Neutrophil (primary cell): ENCODE measurements at regions not wholly inside any gene's neighbourhood (a gene's known extent, or its start where the extent isn't known, plus 50 kb on each side); places are given as distances from the start of the nearest gene placed in this dataset.

Experiments used
- H3K27ac ChIP-seq: fragments of 200-600 bp; sonication (generic); 2 replicates; pipeline ENCODE4 v1.5.1; 2016; ENCODE audit warnings: mild to moderate bottlenecking, moderate library complexity
- H3K27me3 ChIP-seq: fragments of 200-600 bp; sonication (generic); 2 replicates; pipeline ENCODE4 v1.6.0; 2016; ENCODE audit warnings: mild to moderate bottlenecking
- H3K36me3 ChIP-seq: fragments of 200-600 bp; sonication (generic); 2 replicates; pipeline ENCODE4 v1.5.1; 2017
- H3K4me1 ChIP-seq, 2 experiments: fragments of 200-600 bp in 1 of 2; sonication (generic) in 1 of 2; 1 replicate in 1 of 2; 2 replicates in 1 of 2; pipeline versions ENCODE4 v1.5.1 to v1.6.1; 2013 to 2016; ENCODE audit warnings: low read depth in 1 of 2, low read length in 1 of 2, mild to moderate bottlenecking in 1 of 2, moderate library complexity in 1 of 2; ENCODE audit not compliant: control insufficient read depth in 1 of 2, insufficient read depth in 1 of 2
- H3K4me3 ChIP-seq, 2 experiments: fragments of 200-600 bp in 1 of 2; sonication (generic) in 1 of 2; 1 replicate in 1 of 2; 2 replicates in 1 of 2; pipeline ENCODE4 v1.5.1; 2013 to 2016; ENCODE audit warnings: low read depth in 1 of 2, low read length in 1 of 2, mild to moderate bottlenecking in 1 of 2, moderate library complexity in 1 of 2
- H3K9me3 ChIP-seq: fragments of 200-600 bp; sonication (generic); 2 replicates; pipeline ENCODE4 v1.5.1; 2016
- CTCF ChIP-seq: fragments of 200-600 bp; sonication (generic); IDR thresholded peaks from 2 replicates; pipeline ENCODE4 v1.5.1; 2016; ENCODE audit warnings: antibody characterized with exemption

- TF ChIP-seq CTCF: no peak
- Histone ChIP-seq H3K27ac (no peak overlapping the region), H3K4me3 (no peak overlapping the region), H3K27me3 (no peaks in the 10 kb centered on the region), H3K4me1 (no peaks in the 10 kb centered on the region), H3K36me3 (no peaks in the 10 kb centered on the region), H3K9me3 (no peaks in the 10 kb centered on the region)
Measured at GRCh38 chr7:155962191-155962967, 150.1 kb upstream of the SHH start.

GRCh38 chr7:155961241-155962190 lies 149.3 kb upstream of the SHH start:
- Histone ChIP-seq H3K27ac (no peak overlapping the region), H3K4me3 (no peak overlapping the region), H3K27me3 (no peaks in the 10 kb centered on the region), H3K36me3 (no peaks in the 10 kb centered on the region), H3K9me3 (no peaks in the 10 kb centered on the region), H3K4me1 (no peaks in the 10 kb centered on the region)
- TF ChIP-seq CTCF: no peak

- no peaks in the 10 kb centered on the region for H3K4me1 ChIP-seq
- H3K4me3 ChIP-seq: no peak overlapping the region
- H3K27me3 ChIP-seq: no peaks in the 10 kb centered on the region
- H3K9me3 ChIP-seq: no peaks in the 10 kb centered on the region
- no peaks in the 10 kb centered on the region for H3K36me3 ChIP-seq
- TF ChIP-seq CTCF: no peak
- H3K27ac ChIP-seq: no peak overlapping the region
Measured at GRCh38 chr7:155959894-155960293, 147.6 kb upstream of the SHH start.

GRCh38 chr7:155956977-155957376 lies 144.7 kb upstream of the SHH start:
- Histone ChIP-seq H3K27me3 (no peaks in the 10 kb centered on the region), H3K4me3 (no peak overlapping the region), H3K4me1 (no peaks in the 10 kb centered on the region), H3K36me3 (no peaks in the 10 kb centered on the region), H3K27ac (no peak overlapping the region), H3K9me3 (no peaks in the 10 kb centered on the region)
- no peak for TF ChIP-seq CTCF

GRCh38 chr7:155955367-155955635 lies 143.0 kb upstream of the SHH start:
- Histone ChIP-seq H3K36me3 (no peaks in the 10 kb centered on the region), H3K4me1 (no peaks in the 10 kb centered on the region), H3K9me3 (no peaks in the 10 kb centered on the region), H3K27ac (no peak overlapping the region), H3K4me3 (no peak overlapping the region), H3K27me3 (no peaks in the 10 kb centered on the region)
- TF ChIP-seq CTCF: no peak
